ENCODE measurements at regions not wholly inside any gene's neighbourhood (a gene's known extent, or its start where the extent isn't known, plus 50 kb on each side); places are given as distances from the start of the nearest gene placed in this dataset.

DNA sequence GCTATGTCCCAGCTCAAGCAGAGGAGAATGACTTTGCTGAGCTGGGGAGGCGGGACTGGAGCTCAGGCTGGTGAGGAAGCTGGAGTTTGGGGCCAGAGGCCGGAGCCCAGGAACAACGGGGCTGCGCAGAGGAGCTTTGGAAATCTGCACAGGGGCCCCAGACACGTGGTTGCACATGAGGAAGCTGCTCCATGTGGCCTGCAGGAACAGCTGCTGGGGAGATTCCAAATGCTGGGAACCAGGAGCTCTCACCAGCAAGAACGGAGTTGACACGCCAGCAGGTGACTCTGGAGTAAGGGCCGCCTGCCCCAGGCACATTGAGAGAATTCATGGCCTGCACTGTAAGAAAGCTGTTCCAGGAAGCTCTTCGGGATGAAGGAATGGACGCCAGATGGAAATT lies 91.0 kb downstream of the OLFM1 start:
- in situ Hi-C loops (cut with MboI) (no loop called here), intact Hi-C loops (cut with micrococcal nuclease) (no loop called here)
- ATAC-seq: no peak
- peaks cover 6% of the 10 kb centered on the region; the same call in 1 of the 2 replicates for H4K20me1 ChIP-seq (replicated peaks; ENCODE audit: control insufficient read depth, insufficient read depth, low read length)
- H3K9ac ChIP-seq (ENCODE audit: insufficient read depth in 1 of 2, low read depth in 2 of 2, low read length in 2 of 2): no peak overlapping the region
- peaks cover 2% of the 10 kb centered on the region for H3K9me1 ChIP-seq (ENCODE audit: control insufficient read depth, insufficient read depth, low read length)
- CTCF ChIA-PET (ENCODE audit: low intra/inter-chr PET ratio): no interaction called here
- no peaks in the 10 kb centered on the region for H3K79me2 ChIP-seq (ENCODE audit: control insufficient read depth, insufficient read depth, low read length)
- FAIRE-seq: no peak
- peaks cover 1 to 61% of the 10 kb centered on the region in 2 experiments; a peak in 4 of 5 replicates for H3K27me3 ChIP-seq (ENCODE audit: control insufficient read depth in 2 of 2, insufficient read depth in 2 of 2, low read length in 2 of 2)
- no TSS peak for BruUV-seq (replicated peaks)
- POLR2A ChIA-PET: no interaction called here
- no peaks in the 10 kb centered on the region for H3K36me3 ChIP-seq (ENCODE audit: control insufficient read depth, insufficient read depth, low read length)
- H3K4me3 ChIP-seq: no peak overlapping the region
- no peak for DNase-seq (ENCODE audit: extremely low read depth in 1 of 4, low spot score in 3 of 4)
- no peaks in the 10 kb centered on the region for H3K9me3 ChIP-seq (replicated peaks; ENCODE audit: control insufficient read depth, insufficient read depth, low read depth, low read length)
- no peaks in the 10 kb centered on the region; a peak in 1 of 5 replicates for H3K4me1 ChIP-seq (replicated peaks in 1 of 2; ENCODE audit: control insufficient read depth in 2 of 2, insufficient read depth in 2 of 2, low read length in 2 of 2)
- H3K27ac ChIP-seq (ENCODE audit: extremely low read depth, low read depth, low read length): no peak overlapping the region
- no peak overlapping the region for H3K4me2 ChIP-seq (ENCODE audit: insufficient read depth, low read length)
- H2AFZ ChIP-seq (ENCODE audit: low read depth, low read length): no peak overlapping the region
- WGBS (ENCODE audit: insufficient coverage, low coverage, missing lambda C conversion rate): 0% methylated on average over 5 of the region's 10 CpGs
- TF ChIP-seq SAFB (IDR thresholded peaks at IDR 0.05; ENCODE audit: borderline replicate concordance, low read depth, low read length): no peak
- no peak for TF ChIP-seq KDM4B (IDR thresholded peaks at IDR 0.05; ENCODE audit: borderline replicate concordance in 2 of 2, low read depth in 1 of 2)
- no peak for TF ChIP-seq JUN (IDR thresholded peaks at IDR 0.05; ENCODE audit: borderline replicate concordance, low read depth, low read length)
- TF ChIP-seq JUN (CRISPR knock-in tag; IDR thresholded peaks at IDR 0.05; ENCODE audit: borderline replicate concordance): no peak
- TF ChIP-seq SRF (CRISPR knock-in tag; IDR thresholded peaks at IDR 0.05): no peak
- no peak for TF ChIP-seq BRD9 (IDR thresholded peaks at IDR 0.05; ENCODE audit: low read depth, partially characterized antibody)
- no peak for TF ChIP-seq ZNF165 (CRISPR knock-in tag; IDR thresholded peaks at IDR 0.05; ENCODE audit: borderline replicate concordance)
- no peak for TF ChIP-seq E2F3 (CRISPR knock-in tag; IDR thresholded peaks at IDR 0.05)
- no peak for TF ChIP-seq IFI16 (CRISPR knock-in tag; IDR thresholded peaks at IDR 0.05)
- TF ChIP-seq L3MBTL2 (IDR thresholded peaks at IDR 0.05): no peak
- no peak for TF ChIP-seq CBX5 (IDR thresholded peaks at IDR 0.05; ENCODE audit: borderline replicate concordance, low read depth)
- no peak for TF ChIP-seq SIN3B (IDR thresholded peaks at IDR 0.05; ENCODE audit: low read depth)

Data from K562 (cell line).